ENCODE measurements at regions not wholly inside any gene's neighbourhood (a gene's known extent, or its start where the extent isn't known, plus 50 kb on each side); places are given as distances from the start of the nearest gene placed in this dataset.
"Not testable (repeated sequence)": the region's sequence is repeated elsewhere in the genome, so short reads cannot be mapped to it uniquely, and the experiment has no call there.

DNA sequence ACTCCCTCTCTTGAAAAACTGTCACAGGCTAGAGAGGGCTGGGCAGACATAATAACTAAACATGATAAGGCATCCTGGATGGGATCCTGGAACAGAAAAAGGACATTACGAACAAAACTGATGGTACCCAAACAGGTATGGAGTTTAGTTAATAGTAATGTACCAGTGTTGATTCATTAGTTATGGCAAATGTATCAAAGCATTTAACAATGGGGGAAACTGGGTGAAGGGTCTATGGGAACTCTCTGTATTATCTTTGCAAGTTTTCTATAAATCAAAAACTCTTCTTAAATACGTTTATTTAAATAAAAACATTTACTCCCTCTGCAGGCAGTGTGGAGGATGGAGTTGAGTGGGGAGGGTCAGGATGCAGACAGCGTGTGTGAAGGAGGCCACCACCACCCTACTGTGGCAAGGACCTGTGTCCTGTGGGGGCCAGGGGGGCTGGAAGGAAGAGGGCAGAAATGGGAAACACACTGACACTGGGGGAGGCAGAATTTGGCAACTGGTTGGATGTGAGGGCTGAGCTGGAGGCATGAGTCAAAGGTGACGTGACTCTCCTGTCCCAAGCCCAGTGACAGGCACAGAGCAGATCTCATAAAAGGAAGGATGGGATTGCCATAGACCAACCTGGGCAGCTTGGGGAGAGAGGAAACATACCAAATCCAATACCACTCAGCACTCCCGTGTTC is 59.6 kb upstream of the ITGA11 start:
- FAIRE-seq = no peak
- DNase-seq (ENCODE audit: insufficient read length, low spot score) = no peak
- TF ChIP-seq POU2F2 (IDR thresholded peaks at IDR 0.05; ENCODE audit: low read depth, low read length) = no peak
- TF ChIP-seq SPI1 (IDR thresholded peaks at IDR 0.05; ENCODE audit: low read depth, low read length) = no peak
- TF ChIP-seq PAX5 (IDR thresholded peaks at IDR 0.05; ENCODE audit: insufficient read depth, low read length, severe bottlenecking) = no peak
- TF ChIP-seq POLR2AphosphoS5 (IDR thresholded peaks at IDR 0.05; ENCODE audit: low read depth, low read length) = no peak
- TF ChIP-seq POLR2A (IDR thresholded peaks at IDR 0.05; ENCODE audit: low read depth, low read length) = no peak
- no peak for TF ChIP-seq TAF1 (IDR thresholded peaks at IDR 0.05; ENCODE audit: low read depth, low read length)

DNA sequence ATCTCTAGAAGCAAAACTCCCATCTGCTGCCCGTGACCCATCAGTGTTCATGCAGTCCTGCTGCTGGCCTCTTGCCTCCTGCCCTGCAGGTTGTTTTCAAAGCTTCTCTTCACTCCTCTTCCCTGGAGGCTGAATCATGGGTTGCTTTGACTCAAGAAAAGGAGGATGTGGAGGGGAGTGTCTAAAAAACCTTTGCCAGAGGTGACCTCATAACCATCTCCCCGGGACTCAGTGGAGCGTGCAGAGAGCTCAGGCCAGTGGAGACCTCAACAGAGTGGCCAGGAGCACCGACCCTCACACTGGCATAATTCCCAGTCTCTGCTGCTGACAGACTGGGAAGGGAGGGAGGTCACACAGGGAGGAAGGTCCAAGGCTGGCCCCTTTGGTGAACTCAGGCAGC is 60.9 kb upstream of the ITGA11 start:
- TF ChIP-seq SPI1 (IDR thresholded peaks at IDR 0.05; ENCODE audit: low read depth, low read length) = no peak
- no peak for TF ChIP-seq TAF1 (IDR thresholded peaks at IDR 0.05; ENCODE audit: low read depth, low read length)
- TF ChIP-seq POU2F2 (IDR thresholded peaks at IDR 0.05; ENCODE audit: low read depth, low read length) = no peak
- TF ChIP-seq POLR2AphosphoS5 (IDR thresholded peaks at IDR 0.05; ENCODE audit: low read depth, low read length) = no peak
- TF ChIP-seq PAX5 (IDR thresholded peaks at IDR 0.05; ENCODE audit: insufficient read depth, low read length, severe bottlenecking) = no peak
- no peak for TF ChIP-seq POLR2A (IDR thresholded peaks at IDR 0.05; ENCODE audit: low read depth, low read length)
- no peak for FAIRE-seq
- no peak for DNase-seq (ENCODE audit: insufficient read length, low spot score)

DNA sequence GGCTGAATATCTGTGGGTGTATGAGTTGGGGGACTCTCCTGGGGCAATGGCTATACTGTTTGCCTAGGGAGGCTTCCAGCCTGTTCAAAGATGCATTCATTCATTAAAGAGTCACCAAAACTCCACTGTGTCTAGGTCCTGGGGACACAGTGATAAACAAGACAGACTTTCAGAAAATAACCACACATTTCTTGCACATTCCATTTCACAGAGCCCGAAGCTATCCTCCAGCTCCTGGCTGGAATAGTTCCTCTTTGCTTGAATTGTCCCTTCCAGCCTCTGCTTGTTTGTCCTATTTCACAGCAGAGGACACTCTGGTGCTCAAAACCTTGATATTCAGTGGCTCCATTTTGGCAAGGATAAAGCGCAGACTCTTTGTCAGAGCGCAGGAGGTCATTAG is 61.7 kb upstream of the ITGA11 start:
- no peak for DNase-seq (ENCODE audit: insufficient read length, low spot score)
- TF ChIP-seq SPI1 (IDR thresholded peaks at IDR 0.05; ENCODE audit: low read depth, low read length) (no peak), POLR2A (IDR thresholded peaks at IDR 0.05; ENCODE audit: low read depth, low read length) (no peak), POLR2AphosphoS5 (IDR thresholded peaks at IDR 0.05; ENCODE audit: low read depth, low read length) (no peak), POU2F2 (IDR thresholded peaks at IDR 0.05; ENCODE audit: low read depth, low read length) (no peak), TAF1 (IDR thresholded peaks at IDR 0.05; ENCODE audit: low read depth, low read length) (no peak), PAX5 (IDR thresholded peaks at IDR 0.05; ENCODE audit: insufficient read depth, low read length, severe bottlenecking) (no peak)
- no peak for FAIRE-seq

DNA sequence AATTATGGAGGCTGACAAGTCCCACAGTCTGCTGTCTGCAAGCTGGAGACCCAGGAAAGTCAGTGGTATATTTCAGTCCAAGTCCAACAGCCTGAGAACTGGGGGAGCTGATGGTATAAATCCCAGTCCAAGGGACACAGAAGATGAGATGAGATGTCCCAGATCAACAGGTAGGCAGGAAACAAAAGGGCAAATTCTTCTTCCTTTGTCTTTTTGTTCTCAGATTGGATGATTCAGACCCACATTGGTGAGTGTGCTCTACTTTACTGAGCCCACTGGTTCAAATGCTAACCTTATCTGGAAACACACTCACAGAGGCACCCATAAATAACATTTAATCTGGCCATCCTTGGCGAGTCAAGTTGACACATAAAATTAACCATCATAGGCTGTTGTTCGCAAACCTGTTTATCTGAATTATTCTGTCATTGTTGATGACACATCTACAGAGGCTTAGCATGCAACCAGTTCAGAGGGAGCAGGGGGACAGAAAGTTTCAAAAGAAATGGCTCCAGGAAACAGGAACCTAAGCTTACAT is 62.7 kb upstream of the ITGA11 start:
- no peak for DNase-seq (ENCODE audit: insufficient read length, low spot score)
- FAIRE-seq = no peak
- TF ChIP-seq PAX5 (IDR thresholded peaks at IDR 0.05; ENCODE audit: insufficient read depth, low read length, severe bottlenecking) (no peak), POLR2AphosphoS5 (IDR thresholded peaks at IDR 0.05; ENCODE audit: low read depth, low read length) (no peak)

DNA sequence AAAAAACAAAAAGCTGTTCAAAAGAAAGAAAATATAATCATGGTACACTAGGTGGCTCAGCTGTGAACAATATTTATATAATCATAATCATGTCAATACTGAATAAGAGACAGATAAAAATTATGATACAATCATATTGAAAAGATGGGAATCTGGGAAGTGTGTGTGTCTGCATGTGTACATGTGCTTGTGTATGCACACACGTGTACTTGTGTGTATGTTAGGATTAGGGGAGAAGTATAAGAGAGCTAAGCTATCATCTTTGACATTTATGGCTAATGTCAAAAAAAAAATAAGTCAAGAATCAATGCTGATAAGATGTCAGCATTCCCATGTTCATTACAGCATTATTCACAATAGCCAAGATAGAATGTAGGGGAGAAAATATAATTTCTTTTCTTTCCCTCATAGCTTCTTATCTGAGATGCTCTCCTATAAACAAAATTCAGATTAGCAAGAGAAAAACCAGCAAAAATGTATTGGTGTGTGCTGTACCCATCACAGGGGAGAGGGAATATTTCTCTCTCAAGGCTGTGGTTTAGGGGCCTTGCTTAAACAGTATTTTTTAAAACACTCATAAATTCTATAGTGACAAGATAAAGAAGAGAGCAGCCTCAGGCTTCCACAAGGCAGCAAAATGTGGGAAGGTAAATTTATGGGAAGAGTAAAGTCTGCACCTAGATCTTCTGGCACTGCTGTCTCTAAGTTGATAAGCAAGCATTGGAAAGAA is 63.4 kb upstream of the ITGA11 start:
- FAIRE-seq = no peak
- TF ChIP-seq TAF1 (IDR thresholded peaks at IDR 0.05; ENCODE audit: low read depth, low read length) = no peak
- TF ChIP-seq SPI1 (IDR thresholded peaks at IDR 0.05; ENCODE audit: low read depth, low read length) = no peak
- TF ChIP-seq PAX5 (IDR thresholded peaks at IDR 0.05; ENCODE audit: insufficient read depth, low read length, severe bottlenecking) = no peak
- TF ChIP-seq POLR2AphosphoS5 (IDR thresholded peaks at IDR 0.05; ENCODE audit: low read depth, low read length) = no peak
- TF ChIP-seq POLR2A (IDR thresholded peaks at IDR 0.05; ENCODE audit: low read depth, low read length) = no peak
- no peak for DNase-seq (ENCODE audit: insufficient read length, low spot score)

DNA sequence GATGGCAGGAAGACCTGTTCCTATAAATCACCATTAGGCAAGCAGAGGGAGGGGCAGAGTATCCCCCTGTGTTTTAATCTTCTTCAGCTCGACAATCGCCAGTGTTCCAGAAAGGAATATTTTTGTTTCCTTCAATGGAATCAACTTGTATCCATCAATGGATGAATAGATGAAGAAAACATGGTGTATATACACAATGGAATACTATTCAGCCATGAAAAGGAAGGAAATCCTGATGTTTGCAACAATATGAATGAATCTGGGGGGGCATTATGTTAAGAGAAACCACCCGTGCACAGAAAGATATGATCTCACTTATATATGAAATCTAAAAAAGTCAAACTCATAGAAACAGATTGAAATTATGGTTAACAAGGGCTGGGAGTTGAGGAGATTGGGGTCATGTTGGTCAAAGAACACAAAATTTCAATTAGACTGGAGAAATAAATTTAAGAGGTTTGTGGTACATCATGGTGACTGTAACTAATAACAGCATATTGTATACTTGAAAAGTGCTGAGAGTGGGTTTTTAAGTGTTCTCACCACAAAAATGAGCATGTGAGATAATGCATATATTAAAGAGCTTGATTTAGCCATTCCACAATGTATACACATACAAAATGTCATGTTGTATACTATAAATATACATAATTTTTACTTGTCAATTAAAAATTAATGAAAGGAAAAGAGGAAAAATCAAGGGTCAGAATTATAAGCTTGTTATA is 64.2 kb upstream of the ITGA11 start:
- TF ChIP-seq TAF1 (IDR thresholded peaks at IDR 0.05; ENCODE audit: low read depth, low read length) = no peak
- no peak for TF ChIP-seq POU2F2 (IDR thresholded peaks at IDR 0.05; ENCODE audit: low read depth, low read length)
- TF ChIP-seq SPI1 (IDR thresholded peaks at IDR 0.05; ENCODE audit: low read depth, low read length) = no peak
- no peak for TF ChIP-seq POLR2AphosphoS5 (IDR thresholded peaks at IDR 0.05; ENCODE audit: low read depth, low read length)
- no peak for TF ChIP-seq PAX5 (IDR thresholded peaks at IDR 0.05; ENCODE audit: insufficient read depth, low read length, severe bottlenecking)
- TF ChIP-seq POLR2A (IDR thresholded peaks at IDR 0.05; ENCODE audit: low read depth, low read length) = no peak
- no peak for FAIRE-seq
- no peak for DNase-seq (ENCODE audit: insufficient read length, low spot score)

DNA sequence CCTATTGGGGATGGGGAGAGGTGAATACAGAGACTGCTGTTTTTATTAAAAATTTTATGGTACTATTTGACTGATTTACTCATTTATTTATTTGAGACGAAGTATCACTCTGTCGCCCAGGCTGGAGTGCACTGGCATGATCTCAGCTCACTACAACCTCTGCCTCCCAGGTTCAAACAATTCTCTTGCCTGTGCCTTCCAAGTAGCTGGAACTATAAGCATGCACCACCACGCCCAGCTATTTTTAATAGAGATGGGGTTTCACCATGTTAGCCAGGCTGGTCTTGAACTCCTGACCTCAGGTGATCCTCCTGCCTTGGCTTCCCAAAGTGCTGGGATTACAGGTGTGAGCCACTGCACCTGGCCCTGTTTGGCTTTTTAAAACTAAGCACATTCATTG is 64.8 kb upstream of the ITGA11 start:
- not testable (repeated sequence) for FAIRE-seq; DNase-seq (ENCODE audit: insufficient read length, low spot score)

DNA sequence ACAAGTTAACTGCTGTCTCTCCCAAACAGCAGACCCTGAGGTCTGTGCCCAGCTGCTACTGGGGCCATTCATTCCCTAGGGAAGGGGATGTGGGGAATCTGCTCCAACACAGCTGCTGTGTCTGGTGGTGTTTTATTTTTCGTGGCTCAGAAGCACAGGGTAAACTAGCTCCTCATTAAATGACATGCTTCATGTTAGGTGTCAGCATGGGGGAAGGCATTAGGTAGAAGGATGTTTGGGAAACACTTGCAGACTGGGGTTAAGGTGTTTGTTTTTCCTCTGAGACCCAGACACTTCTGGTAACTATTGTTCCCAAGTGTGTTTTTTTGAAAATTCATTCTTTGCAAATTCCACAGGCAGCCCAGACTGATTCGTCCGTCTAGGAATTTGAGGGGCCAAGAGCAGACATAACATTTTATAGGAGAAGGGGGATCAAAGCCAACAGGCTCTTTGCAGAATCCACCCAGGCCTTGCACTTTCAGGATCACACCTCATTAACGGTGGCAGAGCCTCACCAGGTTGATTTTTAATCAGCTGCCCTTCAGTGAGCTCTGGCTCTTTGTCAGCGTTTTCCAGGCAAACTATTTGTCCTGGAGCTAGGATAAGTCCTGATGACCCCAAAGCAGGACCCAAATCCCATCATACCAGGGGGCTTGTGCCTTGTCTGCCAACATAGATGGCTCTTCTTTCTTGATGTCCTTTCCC is 65.4 kb upstream of the ITGA11 start:
- TF ChIP-seq POU2F2 (IDR thresholded peaks at IDR 0.05; ENCODE audit: low read depth, low read length) (no peak), TAF1 (IDR thresholded peaks at IDR 0.05; ENCODE audit: low read depth, low read length) (no peak), PAX5 (IDR thresholded peaks at IDR 0.05; ENCODE audit: insufficient read depth, low read length, severe bottlenecking) (no peak), SPI1 (IDR thresholded peaks at IDR 0.05; ENCODE audit: low read depth, low read length) (no peak)
- DNase-seq (ENCODE audit: insufficient read length, low spot score) (no peak), FAIRE-seq (no peak)

DNA sequence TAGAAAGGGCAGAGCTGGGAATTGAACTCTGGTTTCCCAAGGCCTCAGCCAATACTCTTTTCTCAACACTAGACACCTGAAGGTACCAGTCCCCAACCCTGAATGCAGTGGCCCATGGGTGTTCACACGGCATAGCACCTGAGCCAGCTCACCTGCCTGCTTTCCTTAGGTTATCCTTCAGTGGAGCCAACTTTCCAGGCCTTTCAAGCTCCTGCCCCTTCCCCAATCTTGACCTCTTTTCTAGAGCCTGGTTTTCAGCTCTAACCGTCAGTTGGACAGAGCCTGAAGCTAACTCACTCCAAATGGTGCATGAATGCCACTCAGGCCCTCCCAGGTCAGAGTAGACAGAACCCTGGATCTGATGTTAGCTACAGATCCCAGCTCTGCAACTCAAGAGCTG is 66.1 kb upstream of the ITGA11 start:
- DNase-seq (ENCODE audit: insufficient read length, low spot score) = no peak
- TF ChIP-seq SPI1 (IDR thresholded peaks at IDR 0.05; ENCODE audit: low read depth, low read length) = no peak
- no peak for TF ChIP-seq POU2F2 (IDR thresholded peaks at IDR 0.05; ENCODE audit: low read depth, low read length)
- no peak for TF ChIP-seq POLR2AphosphoS5 (IDR thresholded peaks at IDR 0.05; ENCODE audit: low read depth, low read length)
- TF ChIP-seq PAX5 (IDR thresholded peaks at IDR 0.05; ENCODE audit: insufficient read depth, low read length, severe bottlenecking) = no peak
- no peak for TF ChIP-seq POLR2A (IDR thresholded peaks at IDR 0.05; ENCODE audit: low read depth, low read length)
- no peak for TF ChIP-seq TAF1 (IDR thresholded peaks at IDR 0.05; ENCODE audit: low read depth, low read length)
- FAIRE-seq = no peak
